ENCODE measurements at regions not wholly inside any gene's neighbourhood (a gene's known extent, or its start where the extent isn't known, plus 50 kb on each side); places are given as distances from the start of the nearest gene placed in this dataset.

DNA sequence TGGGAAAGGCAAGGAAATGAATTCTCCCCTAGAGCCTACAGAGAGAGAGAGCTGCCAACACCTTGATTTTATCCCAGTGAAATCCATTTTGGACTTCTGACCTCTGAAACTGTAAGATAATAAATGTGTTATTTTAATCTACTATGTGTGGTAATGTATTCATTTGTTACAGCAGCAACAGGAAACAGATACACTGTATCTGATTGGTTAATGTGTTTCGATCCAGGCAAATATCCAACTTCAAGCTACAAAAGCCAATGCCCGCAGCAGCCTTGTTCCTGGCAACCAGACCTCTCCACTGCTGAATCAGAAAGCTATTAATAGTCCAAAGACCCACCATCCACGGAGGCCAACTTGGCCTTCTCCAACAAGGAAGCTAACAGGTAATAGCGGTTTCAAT is 318.1 kb downstream of the PTTG2 start:
- no peak overlapping the region for H2AFZ ChIP-seq (ENCODE audit: low read length, unreplicated experiment)
- H3K4me3 ChIP-seq (ENCODE audit: low read depth, low read length), result no peak overlapping the region
- no peaks in the 10 kb centered on the region for H3K79me2 ChIP-seq (ENCODE audit: control insufficient read depth, insufficient read depth, low read length, unreplicated experiment)
- H3K36me3 ChIP-seq (ENCODE audit: insufficient read depth, low read length), result no peaks in the 10 kb centered on the region
- H3K27ac ChIP-seq (ENCODE audit: low read depth, low read length), result no peak overlapping the region
- H3K27me3 ChIP-seq (ENCODE audit: insufficient read depth, low read length), result no peaks in the 10 kb centered on the region
- H3K4me1 ChIP-seq (ENCODE audit: control insufficient read depth, insufficient read depth, low read length, unreplicated experiment), result peaks cover 5% of the 10 kb centered on the region

- peaks cover 6% of the 10 kb centered on the region for H3K4me1 ChIP-seq (ENCODE audit: control insufficient read depth, insufficient read depth, low read length, unreplicated experiment)
- H3K27me3 ChIP-seq (ENCODE audit: insufficient read depth, low read length), result no peaks in the 10 kb centered on the region
- H3K36me3 ChIP-seq (ENCODE audit: insufficient read depth, low read length), result no peaks in the 10 kb centered on the region
- H3K27ac ChIP-seq (ENCODE audit: low read depth, low read length), result no peak overlapping the region
- no peak overlapping the region for H3K4me3 ChIP-seq (ENCODE audit: low read depth, low read length)
- H2AFZ ChIP-seq (ENCODE audit: low read length, unreplicated experiment), result no peak overlapping the region
- no peaks in the 10 kb centered on the region for H3K79me2 ChIP-seq (ENCODE audit: control insufficient read depth, insufficient read depth, low read length, unreplicated experiment)
These were observed 318.9 kb downstream of the PTTG2 start for GRCh38 chr4:38279077-38279476.

- Histone ChIP-seq H3K27ac (ENCODE audit: low read depth, low read length) (no peak overlapping the region), H3K79me2 (ENCODE audit: control insufficient read depth, insufficient read depth, low read length, unreplicated experiment) (no peaks in the 10 kb centered on the region), H3K36me3 (ENCODE audit: insufficient read depth, low read length) (no peaks in the 10 kb centered on the region), H3K4me3 (ENCODE audit: low read depth, low read length) (no peak overlapping the region), H3K4me1 (ENCODE audit: control insufficient read depth, insufficient read depth, low read length, unreplicated experiment) (peaks cover 9% of the 10 kb centered on the region), H2AFZ (ENCODE audit: low read length, unreplicated experiment) (no peak overlapping the region), H3K27me3 (ENCODE audit: insufficient read depth, low read length) (no peaks in the 10 kb centered on the region)
These were observed 319.6 kb downstream of the PTTG2 start for GRCh38 chr4:38279650-38280322.

DNA sequence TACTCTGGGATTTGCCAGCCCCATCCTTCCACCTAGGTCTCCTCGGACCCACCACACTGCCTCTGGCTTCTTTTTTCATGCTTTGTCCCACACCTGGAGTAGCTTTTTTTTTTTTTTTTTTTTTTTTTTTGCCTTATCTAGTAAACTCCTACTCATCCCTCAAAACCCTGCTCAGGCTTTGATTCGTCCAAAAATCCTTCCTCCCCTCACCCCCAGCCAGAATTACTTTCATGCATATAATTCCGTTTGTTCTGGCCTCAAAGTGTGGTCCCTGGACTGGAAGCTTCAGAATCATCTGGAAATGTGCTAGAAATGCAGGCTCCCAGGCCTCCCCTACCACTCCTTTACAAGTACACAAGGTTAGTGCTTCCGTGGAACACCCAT is 320.1 kb downstream of the PTTG2 start:
- Histone ChIP-seq H3K27me3 (ENCODE audit: insufficient read depth, low read length) (no peaks in the 10 kb centered on the region), H3K27ac (ENCODE audit: low read depth, low read length) (no peak overlapping the region), H3K4me3 (ENCODE audit: low read depth, low read length) (no peak overlapping the region)

GRCh38 chr4:38281371-38282071 is 321.3 kb downstream of the PTTG2 start:
- no peak overlapping the region for H3K4me3 ChIP-seq (ENCODE audit: low read depth, low read length)
- no peak overlapping the region for H3K27ac ChIP-seq (ENCODE audit: low read depth, low read length)
- H3K36me3 ChIP-seq (ENCODE audit: insufficient read depth, low read length), result no peaks in the 10 kb centered on the region
- H3K79me2 ChIP-seq (ENCODE audit: control insufficient read depth, insufficient read depth, low read length, unreplicated experiment), result no peaks in the 10 kb centered on the region
- H3K4me1 ChIP-seq (ENCODE audit: control insufficient read depth, insufficient read depth, low read length, unreplicated experiment), result peaks cover 13% of the 10 kb centered on the region
- H2AFZ ChIP-seq (ENCODE audit: low read length, unreplicated experiment), result no peak overlapping the region
- no peaks in the 10 kb centered on the region for H3K27me3 ChIP-seq (ENCODE audit: insufficient read depth, low read length)

More for the DNA sequence above, 320.1 kb downstream of the PTTG2 start:
- Histone ChIP-seq H2AFZ (ENCODE audit: low read length, unreplicated experiment) (no peak overlapping the region), H3K36me3 (ENCODE audit: insufficient read depth, low read length) (no peaks in the 10 kb centered on the region), H3K4me1 (ENCODE audit: control insufficient read depth, insufficient read depth, low read length, unreplicated experiment) (peaks cover 13% of the 10 kb centered on the region), H3K79me2 (ENCODE audit: control insufficient read depth, insufficient read depth, low read length, unreplicated experiment) (no peaks in the 10 kb centered on the region)

- H3K27ac ChIP-seq (ENCODE audit: low read depth, low read length), result no peak overlapping the region
- H2AFZ ChIP-seq (ENCODE audit: low read length, unreplicated experiment), result no peak overlapping the region
- no peaks in the 10 kb centered on the region for H3K27me3 ChIP-seq (ENCODE audit: insufficient read depth, low read length)
- no peaks in the 10 kb centered on the region for H3K36me3 ChIP-seq (ENCODE audit: insufficient read depth, low read length)
- H3K4me3 ChIP-seq (ENCODE audit: low read depth, low read length), result no peak overlapping the region
- H3K4me1 ChIP-seq (ENCODE audit: control insufficient read depth, insufficient read depth, low read length, unreplicated experiment), result peaks cover 13% of the 10 kb centered on the region
- no peaks in the 10 kb centered on the region for H3K79me2 ChIP-seq (ENCODE audit: control insufficient read depth, insufficient read depth, low read length, unreplicated experiment)
These were observed 323.5 kb downstream of the PTTG2 start for GRCh38 chr4:38283724-38284123.

- Histone ChIP-seq H3K4me1 (ENCODE audit: control insufficient read depth, insufficient read depth, low read length, unreplicated experiment) (peaks cover 16% of the 10 kb centered on the region), H3K27ac (ENCODE audit: low read depth, low read length) (no peak overlapping the region), H2AFZ (ENCODE audit: low read length, unreplicated experiment) (no peak overlapping the region), H3K27me3 (ENCODE audit: insufficient read depth, low read length) (no peaks in the 10 kb centered on the region), H3K4me3 (ENCODE audit: low read depth, low read length) (no peak overlapping the region), H3K36me3 (ENCODE audit: insufficient read depth, low read length) (no peaks in the 10 kb centered on the region), H3K79me2 (ENCODE audit: control insufficient read depth, insufficient read depth, low read length, unreplicated experiment) (no peaks in the 10 kb centered on the region)
These were observed 324.3 kb downstream of the PTTG2 start for GRCh38 chr4:38284294-38285030.

- H3K4me1 ChIP-seq (ENCODE audit: control insufficient read depth, insufficient read depth, low read length, unreplicated experiment), result peaks cover 26% of the 10 kb centered on the region
- H3K27ac ChIP-seq (ENCODE audit: low read depth, low read length), result no peak overlapping the region
- no peak overlapping the region for H3K4me3 ChIP-seq (ENCODE audit: low read depth, low read length)
- no peaks in the 10 kb centered on the region for H3K79me2 ChIP-seq (ENCODE audit: control insufficient read depth, insufficient read depth, low read length, unreplicated experiment)
- H3K36me3 ChIP-seq (ENCODE audit: insufficient read depth, low read length), result no peaks in the 10 kb centered on the region
- H2AFZ ChIP-seq (ENCODE audit: low read length, unreplicated experiment), result no peak overlapping the region
- H3K27me3 ChIP-seq (ENCODE audit: insufficient read depth, low read length), result no peaks in the 10 kb centered on the region
These were observed 327.1 kb downstream of the PTTG2 start for GRCh38 chr4:38287101-38287851.

GRCh38 chr4:38289553-38289952 is 329.4 kb downstream of the PTTG2 start:
- no peaks in the 10 kb centered on the region for H3K79me2 ChIP-seq (ENCODE audit: control insufficient read depth, insufficient read depth, low read length, unreplicated experiment)
- peaks cover 23% of the 10 kb centered on the region for H3K4me1 ChIP-seq (ENCODE audit: control insufficient read depth, insufficient read depth, low read length, unreplicated experiment)
- no peak overlapping the region for H3K4me3 ChIP-seq (ENCODE audit: low read depth, low read length)
- H3K27me3 ChIP-seq (ENCODE audit: insufficient read depth, low read length), result no peaks in the 10 kb centered on the region
- no peak overlapping the region for H2AFZ ChIP-seq (ENCODE audit: low read length, unreplicated experiment)
- no peak overlapping the region for H3K27ac ChIP-seq (ENCODE audit: low read depth, low read length)
- H3K36me3 ChIP-seq (ENCODE audit: insufficient read depth, low read length), result no peaks in the 10 kb centered on the region

DNA sequence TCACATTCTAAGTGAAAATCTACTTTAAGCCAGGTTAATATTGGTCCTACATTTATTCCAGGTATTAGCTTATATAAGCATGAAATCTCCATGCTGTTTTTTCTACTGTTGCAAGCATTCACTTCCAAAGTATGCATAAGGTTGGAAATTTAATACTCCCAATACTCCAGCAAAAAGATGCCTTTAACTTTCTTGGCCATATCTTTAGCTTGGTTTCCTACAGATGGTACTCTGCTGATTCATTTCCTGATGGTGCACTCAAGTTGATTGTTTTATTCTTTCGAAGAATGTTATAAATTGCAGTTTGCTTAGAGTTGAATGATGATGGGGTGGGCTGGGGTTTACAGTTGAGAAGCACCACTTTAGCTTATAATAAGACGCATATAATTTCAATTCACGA is 330.2 kb downstream of the PTTG2 start:
- Histone ChIP-seq H3K36me3 (ENCODE audit: insufficient read depth, low read length) (no peaks in the 10 kb centered on the region), H3K4me3 (ENCODE audit: low read depth, low read length) (no peak overlapping the region), H3K27ac (ENCODE audit: low read depth, low read length) (no peak overlapping the region), H2AFZ (ENCODE audit: low read length, unreplicated experiment) (no peak overlapping the region), H3K4me1 (ENCODE audit: control insufficient read depth, insufficient read depth, low read length, unreplicated experiment) (peaks cover 18% of the 10 kb centered on the region), H3K79me2 (ENCODE audit: control insufficient read depth, insufficient read depth, low read length, unreplicated experiment) (no peaks in the 10 kb centered on the region), H3K27me3 (ENCODE audit: insufficient read depth, low read length) (no peaks in the 10 kb centered on the region)

All from ACC112 (cell line).